GM19238 (cell line): ENCODE measurements at regions not wholly inside any gene's neighbourhood (a gene's known extent, or its start where the extent isn't known, plus 50 kb on each side); places are given as distances from the start of the nearest gene placed in this dataset.

Experiments used
- DNase-seq: peaks from one replicate; pipeline ENCODE4 v3.0.0; 2011; ENCODE audit warnings: low spot score; ENCODE audit not compliant: insufficient read length

DNA sequence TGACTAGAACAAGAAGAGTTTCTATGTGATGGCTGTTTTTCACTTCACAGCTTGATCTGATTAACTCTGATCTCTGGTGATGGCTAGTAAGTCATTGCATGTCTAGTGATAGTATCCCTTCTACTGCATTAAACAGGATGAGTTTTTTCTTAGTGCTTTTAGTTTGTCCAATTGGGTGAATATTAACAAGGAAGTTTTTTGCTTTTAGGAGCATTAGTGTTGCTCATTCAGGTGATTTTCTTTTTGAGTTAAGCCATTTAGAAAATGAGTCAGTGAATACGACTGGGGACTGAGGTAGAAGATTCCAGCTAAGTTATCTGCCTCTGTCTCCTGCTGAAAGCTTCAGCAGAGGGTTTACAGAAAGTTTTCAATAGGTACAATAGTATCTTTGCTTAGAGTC, 306.7 kb downstream of the PIK3C3 start:
- no peak for DNase-seq

DNA sequence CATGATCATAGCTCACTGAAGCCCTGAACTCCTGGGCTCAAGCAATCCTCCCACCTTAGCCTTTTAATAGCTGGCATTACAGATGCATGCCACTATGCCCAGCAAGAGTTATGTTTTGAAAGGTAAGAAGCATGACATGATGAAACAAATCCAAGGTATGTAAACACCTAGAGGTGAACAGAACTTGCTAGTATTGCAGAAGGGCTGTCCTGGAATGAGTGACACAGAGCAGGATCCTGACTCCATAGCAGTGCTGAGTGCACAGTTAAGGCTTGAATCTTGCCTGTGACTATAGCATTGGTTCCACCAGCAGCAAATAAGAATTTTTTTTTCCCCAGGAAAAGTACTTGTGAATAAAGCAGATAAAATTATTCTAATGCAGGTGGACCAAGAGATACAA, 309.5 kb downstream of the PIK3C3 start:
- no peak for DNase-seq

DNA sequence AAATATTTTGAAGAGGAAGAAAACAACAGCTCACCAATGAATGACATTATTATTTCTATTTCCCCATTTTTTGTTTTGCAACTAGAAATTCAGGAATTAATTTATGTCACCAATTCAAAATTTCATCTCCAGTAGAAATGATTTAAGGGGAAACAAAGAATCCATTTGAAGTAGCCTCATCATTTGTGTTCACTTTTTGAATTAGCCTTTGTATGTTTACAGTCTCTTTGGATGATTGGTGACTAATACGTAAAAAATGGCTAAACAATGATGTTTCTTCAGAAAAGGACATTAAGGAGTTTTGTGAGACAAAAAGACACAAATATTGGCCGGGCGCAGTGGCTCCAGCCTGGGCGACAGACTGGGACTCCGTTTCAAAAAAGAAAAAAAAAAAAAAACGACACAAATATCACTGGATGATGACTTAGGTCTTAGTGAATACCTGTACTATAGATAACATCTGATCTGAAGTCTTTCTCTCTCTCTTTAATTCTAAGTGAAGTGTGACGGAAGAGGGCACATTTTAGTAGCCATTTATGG, 313.2 kb downstream of the PIK3C3 start:
- DNase-seq, result no peak

DNA sequence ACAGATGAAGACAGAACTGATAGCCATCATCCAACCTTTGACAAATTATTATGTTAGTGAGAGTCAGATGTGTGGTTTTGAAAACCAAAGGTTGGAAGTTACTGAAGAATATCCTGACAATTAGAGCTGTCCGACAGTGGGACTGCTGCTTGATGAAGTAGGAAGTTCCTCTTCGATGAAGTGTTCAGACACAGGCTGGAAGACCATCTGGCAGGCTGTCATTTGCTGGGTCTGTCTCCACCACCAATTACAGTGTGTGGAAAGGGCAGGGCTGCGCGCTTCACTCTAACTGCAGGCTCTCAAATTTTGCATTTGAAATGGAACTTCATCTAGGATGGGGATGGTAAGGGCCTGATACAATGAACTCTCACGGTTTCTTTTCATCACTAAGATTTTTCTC, 313.8 kb downstream of the PIK3C3 start:
- no peak for DNase-seq

DNA sequence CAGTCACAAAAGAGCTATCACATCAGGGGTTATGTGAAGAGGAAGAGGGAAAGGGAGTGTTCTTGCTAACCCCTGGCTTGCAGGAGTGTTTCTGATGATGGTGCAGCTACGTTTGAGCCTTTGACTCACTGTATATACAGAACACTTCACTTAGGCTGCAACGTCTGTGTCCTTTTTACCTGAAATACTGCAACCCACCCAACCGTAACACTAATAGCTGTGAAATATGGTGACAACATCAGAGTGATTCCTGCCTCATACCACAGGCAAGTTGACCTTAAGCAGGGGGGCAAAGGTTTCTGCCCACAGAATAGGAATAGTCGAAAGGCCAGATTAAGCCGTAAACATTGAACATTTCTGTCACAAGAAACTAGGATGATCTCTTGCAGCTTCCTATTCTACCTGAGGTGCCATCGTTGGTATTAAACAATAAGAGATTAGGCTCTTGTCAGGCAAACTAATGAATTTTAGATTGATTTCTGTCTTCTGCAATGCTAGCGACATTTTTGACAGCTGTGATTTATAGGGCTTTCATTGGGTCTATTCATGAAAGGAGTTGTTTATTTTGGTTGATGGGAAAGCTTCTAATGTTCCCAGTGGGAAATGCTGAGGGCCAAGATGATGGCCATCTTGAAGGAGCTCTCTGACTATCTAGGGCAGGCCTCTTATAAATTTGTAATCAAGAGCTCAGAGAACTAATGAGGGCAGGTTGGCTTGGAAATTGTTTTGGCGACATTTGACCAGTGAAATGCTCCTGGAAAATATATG, 316.8 kb downstream of the PIK3C3 start:
- no peak for DNase-seq

DNA sequence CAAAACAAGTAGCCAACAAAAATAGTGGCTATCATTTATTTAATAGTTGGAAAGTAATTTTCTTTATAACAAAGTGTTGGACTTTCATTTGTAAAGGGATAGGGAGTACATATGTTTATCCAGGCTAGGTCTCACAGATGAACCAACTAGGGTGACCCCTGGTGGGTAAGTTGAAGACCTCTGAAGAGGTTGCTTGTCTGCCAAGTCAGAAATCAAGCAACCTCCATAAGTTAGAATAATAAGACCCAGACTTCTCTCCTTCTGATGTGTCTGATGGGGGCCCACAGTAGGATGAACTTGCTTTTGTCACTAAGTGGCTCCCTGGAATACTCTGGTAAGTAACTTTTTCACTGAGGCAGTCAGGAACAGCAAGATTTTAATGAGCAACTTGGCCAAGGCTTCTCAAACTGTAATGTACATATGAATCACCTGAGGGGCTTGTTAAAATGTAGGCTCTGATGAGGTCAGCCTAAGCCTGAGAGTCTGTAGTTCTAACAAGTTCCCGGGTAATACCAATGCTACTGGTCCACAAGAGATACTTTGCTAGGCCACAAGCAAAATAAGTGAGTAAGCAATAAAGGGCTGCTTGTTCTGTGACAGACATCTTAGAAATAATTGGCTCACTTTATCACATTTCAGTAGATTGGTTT, 319.6 kb downstream of the PIK3C3 start:
- DNase-seq, result no peak

DNA sequence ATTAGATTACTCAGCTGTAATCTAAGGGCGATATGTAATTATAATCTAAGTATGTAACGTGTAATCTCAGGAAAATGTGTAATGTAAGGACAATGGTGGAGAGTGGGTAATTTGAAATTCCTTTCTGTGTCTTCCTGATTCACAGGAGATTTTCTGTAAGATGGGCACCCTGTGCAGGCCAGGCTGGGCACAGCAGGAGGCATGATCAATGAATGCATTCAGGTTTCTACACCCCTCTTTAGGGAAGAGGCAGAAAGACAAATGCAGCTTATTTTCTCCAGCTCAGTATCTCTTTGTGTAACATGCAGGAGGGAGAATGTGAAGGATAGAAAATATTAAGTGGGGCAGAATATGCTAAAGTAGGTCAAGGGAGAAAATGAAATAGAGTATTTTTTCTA, 320.1 kb downstream of the PIK3C3 start:
- no peak for DNase-seq

DNA sequence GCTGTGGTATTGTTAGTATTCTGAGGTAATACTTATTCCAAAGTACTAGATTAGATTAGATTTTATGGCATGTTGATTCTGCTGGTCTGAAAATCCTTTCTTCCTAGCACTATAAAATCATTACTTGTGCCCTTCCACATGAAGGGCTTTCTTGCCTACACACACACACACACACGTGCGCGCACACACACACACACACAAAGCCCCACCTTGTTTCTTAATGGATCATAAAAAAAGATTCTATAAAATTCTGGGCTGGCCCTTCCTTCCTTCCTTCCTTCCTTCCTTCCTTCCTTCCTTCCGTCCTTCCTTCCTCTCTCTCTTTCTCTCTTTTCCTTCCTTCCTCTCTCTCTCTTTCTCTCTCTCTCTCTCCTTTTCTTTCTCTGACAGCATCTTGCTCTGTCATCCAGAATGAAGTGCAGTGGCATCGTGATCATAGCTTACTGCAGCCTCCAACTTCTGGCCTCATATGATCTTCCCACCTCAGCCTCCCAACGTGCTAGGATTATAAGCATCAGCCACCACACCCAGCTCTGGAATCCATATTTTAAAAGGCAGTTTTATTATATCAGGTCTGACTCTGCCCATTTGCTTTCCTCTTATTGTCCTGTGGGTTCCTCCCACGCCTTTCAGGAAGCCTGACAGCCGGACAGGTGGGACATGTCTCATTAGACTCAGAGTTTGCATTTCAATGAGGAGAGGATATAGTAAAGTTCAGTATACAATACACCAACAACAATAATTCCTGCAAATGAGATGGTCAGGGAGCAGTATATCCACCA, 321.1 kb downstream of the PIK3C3 start:
- DNase-seq, result no peak

DNA sequence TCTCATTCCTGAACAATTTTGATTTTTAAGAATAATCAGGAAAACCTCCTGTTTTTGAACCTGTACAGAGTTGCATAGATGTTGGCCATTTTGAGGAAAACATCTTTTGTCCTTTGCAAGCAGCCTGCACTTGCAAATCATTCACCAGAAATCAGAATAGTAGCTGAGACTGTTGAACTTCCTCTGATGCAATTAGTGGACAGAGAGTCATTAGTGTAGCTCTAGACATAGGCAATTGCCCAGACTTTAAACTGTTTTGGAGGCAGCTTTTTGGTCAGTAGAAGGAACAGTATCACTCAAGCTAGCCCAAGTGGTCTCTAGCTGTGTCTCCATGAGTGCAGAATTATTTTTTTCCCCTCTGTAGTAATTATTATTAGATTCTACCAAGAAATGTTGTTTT, 326.1 kb downstream of the PIK3C3 start:
- DNase-seq, result no peak

DNA sequence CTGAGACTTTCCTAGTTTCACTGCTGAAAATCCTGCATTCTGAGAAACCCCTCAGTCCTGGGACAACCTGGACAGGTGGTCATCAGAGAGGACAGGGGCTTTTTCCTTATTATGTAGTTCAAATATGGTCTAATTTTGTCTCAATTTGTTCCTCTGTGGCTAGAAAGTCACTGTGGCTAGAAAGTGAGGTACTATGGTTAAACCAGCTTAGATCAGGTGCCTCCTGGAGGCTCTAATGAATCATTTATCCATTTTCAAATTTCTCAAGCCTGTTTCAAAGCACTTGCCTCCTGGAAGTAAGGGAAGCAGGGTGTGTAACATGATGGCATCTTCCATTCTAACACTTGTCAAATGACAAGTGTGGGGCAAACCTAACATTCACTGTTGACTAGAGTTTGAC, 326.8 kb downstream of the PIK3C3 start:
- DNase-seq, result no peak

DNA sequence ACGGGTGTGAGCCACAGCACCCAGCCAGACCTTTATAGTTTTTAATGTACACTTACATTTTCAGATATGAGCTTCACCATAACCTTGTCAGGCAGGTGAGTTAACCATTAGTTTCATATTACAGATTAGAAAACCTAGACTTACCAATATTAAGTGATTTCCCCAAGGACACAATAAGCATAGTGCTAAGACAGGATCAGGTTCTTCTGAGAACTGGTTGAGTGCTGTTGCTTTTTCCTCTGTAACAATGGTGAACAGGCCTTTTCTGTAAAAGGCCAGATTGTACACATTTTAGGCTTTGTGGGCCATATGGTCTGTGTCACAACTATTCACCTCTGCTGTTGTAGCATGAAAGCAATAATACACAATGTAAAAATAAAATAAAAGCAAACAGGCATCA, 332.0 kb downstream of the PIK3C3 start:
- no peak for DNase-seq

DNA sequence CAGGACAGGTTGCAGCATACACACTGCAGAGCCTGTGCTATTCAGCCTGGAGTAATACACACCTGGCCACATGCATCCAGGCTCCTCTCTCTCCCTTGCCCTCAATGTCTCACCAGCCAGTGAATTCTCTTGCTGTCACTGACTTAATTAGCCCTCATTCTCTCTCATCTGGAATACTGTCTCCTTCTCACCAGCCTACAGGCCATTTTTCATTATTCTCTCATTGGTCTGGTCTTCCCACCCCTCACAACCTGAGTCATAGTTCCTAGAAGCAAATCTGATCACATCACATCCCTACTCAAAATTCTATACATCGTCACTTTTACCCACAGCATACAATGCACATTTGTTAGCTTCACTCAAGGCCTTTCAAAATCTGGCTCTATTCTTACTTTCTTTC, 333.1 kb downstream of the PIK3C3 start:
- no peak for DNase-seq

DNA sequence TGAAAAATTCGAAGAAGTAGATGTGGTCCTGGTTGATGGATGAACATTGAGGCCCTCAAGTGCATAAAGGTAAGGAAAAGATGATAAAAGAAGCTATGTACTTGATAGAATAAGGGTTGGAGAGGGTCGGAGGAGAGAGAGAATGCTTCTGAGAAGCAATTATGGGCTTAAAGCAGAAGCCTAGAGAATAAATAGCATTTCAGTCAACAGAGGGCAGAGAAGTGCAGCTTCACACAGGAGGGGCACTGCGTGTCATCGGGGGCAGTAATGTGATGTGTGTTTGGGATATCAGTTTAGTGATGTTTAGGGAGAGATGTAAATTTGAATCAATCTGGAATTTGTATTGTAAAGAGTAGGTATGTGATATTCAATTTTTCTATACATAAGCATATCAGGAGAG, 334.5 kb downstream of the PIK3C3 start:
- no peak for DNase-seq

DNA sequence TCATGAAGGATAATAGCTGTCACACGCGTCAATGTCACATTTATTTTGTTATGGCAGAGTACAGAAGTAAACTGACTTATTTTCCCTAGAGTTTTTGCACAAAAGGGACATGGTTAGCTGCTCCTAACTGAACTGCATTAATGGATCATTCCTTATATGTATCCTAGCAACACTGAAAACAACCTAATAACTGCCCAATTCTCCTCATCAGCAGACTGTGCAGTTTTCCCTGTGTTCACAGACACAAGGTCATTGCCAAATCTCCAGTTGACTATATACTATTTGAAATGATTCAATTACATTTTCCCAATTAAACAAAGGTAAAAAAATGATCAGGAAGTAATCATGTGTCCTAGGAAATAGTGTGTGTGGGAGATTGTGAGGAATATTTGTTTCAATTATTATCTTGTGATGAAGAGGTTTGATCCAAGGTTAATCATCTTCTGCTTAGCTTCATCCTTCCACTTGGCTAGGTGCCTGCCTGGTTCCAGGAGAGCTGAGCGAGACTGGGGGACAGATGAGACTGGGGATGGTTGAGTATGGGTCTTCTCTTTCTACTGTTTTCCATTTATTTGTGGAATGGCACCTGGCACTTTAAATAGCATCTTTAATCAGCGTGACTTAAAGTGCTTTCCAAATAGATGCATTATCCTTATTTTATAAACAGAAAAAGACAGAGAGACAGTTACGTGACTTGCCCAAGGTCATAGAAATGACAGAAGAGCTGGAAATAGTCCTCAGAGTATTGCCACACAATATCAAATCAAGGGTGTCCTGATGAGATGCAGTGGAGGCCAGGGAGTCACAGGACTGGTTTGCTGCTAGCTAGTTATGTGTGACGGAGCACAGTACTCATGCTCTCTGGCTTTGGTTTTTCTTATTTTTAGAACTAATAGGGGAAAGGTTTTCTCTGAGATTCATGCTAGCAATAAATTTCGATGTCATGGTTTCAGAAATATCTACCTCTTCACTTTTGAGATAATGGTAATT, 335.6 kb downstream of the PIK3C3 start:
- no peak for DNase-seq

DNA sequence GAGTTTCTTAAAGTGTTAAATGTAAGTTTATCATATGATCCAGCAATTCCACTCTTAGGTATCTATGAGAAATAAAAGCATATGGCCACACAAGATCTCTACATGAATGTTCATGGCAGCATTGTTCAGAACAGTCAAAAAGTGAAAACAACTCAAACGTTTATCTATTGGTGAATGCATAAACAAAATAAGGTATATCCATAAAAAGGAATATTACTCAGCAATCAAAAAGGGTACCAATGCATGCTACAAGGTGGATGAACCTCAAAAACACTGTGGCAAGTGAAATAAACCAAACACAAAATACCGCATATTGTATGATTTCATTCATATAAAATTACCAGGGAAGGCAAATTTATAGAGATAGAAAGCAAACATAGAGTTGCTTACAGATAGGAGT, 337.6 kb downstream of the PIK3C3 start:
- no peak for DNase-seq

DNA sequence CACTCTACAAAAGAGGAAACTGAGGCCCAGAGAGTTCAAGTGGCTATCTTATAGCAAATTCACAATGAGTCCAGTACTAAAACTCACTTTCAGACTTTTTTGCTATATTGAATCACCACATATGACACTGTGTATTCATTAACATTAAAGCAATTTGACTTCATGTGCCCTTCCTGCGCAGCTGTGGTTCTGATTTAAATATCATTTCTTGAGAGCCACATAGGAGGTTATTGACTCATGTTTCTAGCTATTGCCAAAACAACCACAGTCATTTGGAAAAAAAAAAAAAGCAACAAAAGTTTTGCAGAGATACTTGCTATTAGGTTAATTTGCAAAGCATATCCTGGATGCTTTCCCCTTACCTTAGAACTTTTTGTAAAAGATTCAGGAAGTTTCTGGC, 341.2 kb downstream of the PIK3C3 start:
- DNase-seq, result no peak

DNA sequence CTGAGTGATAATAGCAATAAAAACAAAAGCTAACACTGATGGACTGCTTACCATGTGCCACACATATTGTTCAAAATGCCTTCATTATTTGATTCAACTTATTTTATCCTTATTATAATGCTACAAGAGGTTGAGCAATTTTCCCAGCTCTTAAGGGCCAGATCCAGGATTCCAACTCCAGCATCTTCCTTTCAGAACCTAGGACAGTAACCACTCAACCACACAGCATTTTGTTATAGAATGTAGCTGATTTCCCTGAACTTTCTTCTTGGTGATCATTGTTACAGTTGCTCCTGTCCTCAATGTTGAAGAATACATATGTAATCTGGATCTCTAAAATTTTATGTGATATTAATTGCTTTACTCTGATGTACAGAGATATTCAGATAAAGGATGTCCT, 341.7 kb downstream of the PIK3C3 start:
- DNase-seq, result no peak

DNA sequence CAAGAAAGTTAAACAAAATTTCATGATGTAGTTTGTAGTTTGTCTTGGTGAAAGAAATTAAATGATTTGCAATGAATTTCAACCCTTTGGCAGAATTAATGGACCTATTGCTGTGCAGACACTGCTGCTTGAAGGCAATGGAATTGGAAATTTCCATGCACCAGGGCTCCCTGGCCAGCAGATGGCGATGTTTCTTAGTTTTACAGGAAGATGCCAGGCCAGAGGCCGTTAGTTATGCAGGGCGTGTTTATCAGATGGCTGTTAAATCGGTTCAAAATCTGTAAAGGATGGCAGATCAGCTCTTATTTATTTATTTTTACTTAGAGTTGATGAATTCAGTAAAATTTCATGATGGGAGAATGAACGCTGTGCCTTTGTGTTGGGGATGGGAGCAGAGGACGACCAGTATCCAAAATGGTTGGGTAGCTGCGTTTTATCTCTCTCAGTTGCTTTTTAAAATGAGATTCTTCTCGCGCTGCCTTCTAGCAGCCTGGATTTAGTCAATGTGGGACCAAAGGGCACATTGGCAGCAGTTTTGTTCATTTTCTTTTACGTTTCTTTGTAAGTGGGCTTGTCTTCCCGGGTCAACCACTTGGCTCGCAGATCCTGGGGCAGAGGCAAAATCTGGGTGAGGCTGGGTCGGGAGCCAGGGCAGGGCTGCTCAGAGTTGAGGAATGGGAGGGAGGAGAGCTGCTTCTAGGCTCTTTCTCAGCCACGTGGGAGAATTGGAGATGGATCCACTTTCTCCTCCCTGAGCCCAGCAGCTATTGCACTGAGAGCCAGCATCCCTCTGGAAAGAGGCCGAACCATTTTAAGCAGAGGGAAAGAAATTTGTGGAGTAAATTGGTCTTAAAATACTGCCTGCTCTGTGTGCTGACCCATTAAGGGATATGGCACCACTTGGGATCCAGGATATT, 344.0 kb downstream of the PIK3C3 start:
- peak; percentile 20 for DNase-seq

DNA sequence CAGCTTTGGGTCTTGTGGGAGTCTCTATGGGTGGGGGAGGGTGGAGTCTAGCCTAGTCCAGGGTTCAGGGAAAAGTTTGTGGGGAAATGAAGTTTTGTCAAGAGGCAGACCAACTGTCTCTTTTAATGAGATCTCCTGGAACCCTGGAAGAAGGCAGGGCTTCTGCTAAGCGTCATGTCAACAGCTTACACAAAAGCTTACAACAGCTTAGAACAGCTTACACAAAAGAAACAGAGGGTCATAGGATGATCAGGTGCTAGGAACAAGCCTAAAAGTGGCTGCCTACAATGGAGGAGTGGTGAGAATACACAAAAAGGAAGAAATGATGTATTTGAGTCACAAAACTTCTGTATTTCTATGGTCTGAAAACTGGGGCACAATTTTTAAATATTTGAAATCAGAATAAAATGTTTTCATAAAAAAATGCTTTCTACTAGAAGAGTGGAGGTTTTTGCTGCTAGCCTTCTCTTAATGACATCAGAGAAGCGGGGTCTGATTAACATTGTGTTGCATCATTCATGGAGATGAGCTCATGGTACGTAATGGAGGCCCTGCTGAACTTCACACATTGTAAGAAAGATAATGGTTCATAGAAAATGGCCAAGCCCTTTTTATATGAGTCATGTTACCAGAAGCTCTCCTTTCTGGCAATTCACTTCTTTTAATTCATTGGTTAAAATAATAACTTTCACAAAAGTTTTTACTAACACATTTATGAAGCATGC, 351.0 kb downstream of the PIK3C3 start:
- no peak for DNase-seq
